Mesendoderm (in vitro differentiated cells): ENCODE measurements at regions not wholly inside any gene's neighbourhood (a gene's known extent, or its start where the extent isn't known, plus 50 kb on each side); places are given as distances from the start of the nearest gene placed in this dataset.

Source experiments
- DNase-seq: peaks from one replicate; pipeline ENCODE4 v3.0.0; 2013
- H2AK5ac ChIP-seq: 2 replicates; pipeline ENCODE4 v1.6.1; 2013; ENCODE audit warnings: low read length, inconsistent platforms
- H2BK120ac ChIP-seq: 2 replicates; pipeline ENCODE4 v1.6.1; 2013; ENCODE audit warnings: low read depth, mild to moderate bottlenecking, low read length, moderate library complexity, mixed read lengths
- H2BK15ac ChIP-seq: replicated peaks from 2 replicates; pipeline ENCODE4 v1.6.1; 2013; ENCODE audit warnings: low read depth, mild to moderate bottlenecking, moderate library complexity
- H2BK5ac ChIP-seq: 2 replicates; pipeline ENCODE4 v1.6.1; 2013; ENCODE audit warnings: low read length, inconsistent platforms
- H3K18ac ChIP-seq: 2 replicates; pipeline ENCODE4 v1.6.1; 2013; ENCODE audit warnings: mild to moderate bottlenecking, low read length, mixed read lengths
- H3K23ac ChIP-seq: one replicate; pipeline ENCODE4 v1.6.1; 2013; ENCODE audit warnings: low read length
- H3K27ac ChIP-seq: 2 replicates; pipeline ENCODE4 v1.5.1; 2013; ENCODE audit warnings: low read depth, mild to moderate bottlenecking, inconsistent platforms, low read length, moderate library complexity
- H3K27me3 ChIP-seq: 2 replicates; pipeline ENCODE4 v1.6.1; 2013; ENCODE audit warnings: low read length, control low read depth, mild to moderate bottlenecking, inconsistent platforms; ENCODE audit not compliant: insufficient read depth, poor library complexity
- H3K36me3 ChIP-seq: 2 replicates; pipeline ENCODE4 v1.6.1; 2013; ENCODE audit warnings: low read length, inconsistent platforms; ENCODE audit not compliant: control insufficient read depth, insufficient read depth
- H3K4ac ChIP-seq: one replicate; pipeline ENCODE4 v1.6.1; 2013; ENCODE audit warnings: low read depth, mild to moderate bottlenecking, low read length, moderate library complexity
- H3K4me1 ChIP-seq: 2 replicates; pipeline ENCODE4 v1.6.1; 2013; ENCODE audit warnings: low read depth, low read length, inconsistent platforms; ENCODE audit not compliant: control insufficient read depth
- H3K4me2 ChIP-seq: 2 replicates; pipeline ENCODE4 v1.6.1; 2013; ENCODE audit warnings: low read length
- H3K4me3 ChIP-seq: 2 replicates; pipeline ENCODE4 v1.5.1; 2013; ENCODE audit warnings: mild to moderate bottlenecking, low read length
- H3K56ac ChIP-seq: one replicate; pipeline ENCODE4 v1.6.1; 2013; ENCODE audit warnings: low read length
- H3K79me1 ChIP-seq: 2 replicates; pipeline ENCODE4 v1.6.1; 2013; ENCODE audit warnings: low read length, inconsistent platforms
- H3K79me2 ChIP-seq: 2 replicates; pipeline ENCODE4 v1.6.1; 2013; ENCODE audit warnings: mild to moderate bottlenecking, low read length; ENCODE audit not compliant: control insufficient read depth, insufficient read depth
- H3K9ac ChIP-seq: 2 replicates; pipeline ENCODE4 v1.6.1; 2013; ENCODE audit warnings: low read length, inconsistent platforms
- H4K5ac ChIP-seq: one replicate; pipeline ENCODE4 v1.6.1; 2013; ENCODE audit warnings: low read length
- H4K8ac ChIP-seq: one replicate; pipeline ENCODE4 v1.6.1; 2013; ENCODE audit warnings: low read depth, mild to moderate bottlenecking, control low read depth, low read length, moderate library complexity
- WGBS: extraction: QIAGEN DNeasy Blood & Tissue Kit; methylation state at CpG from one replicate; pipeline ENCODE4 v1.1.7; 2013; ENCODE audit warnings: low lambda C conversion rate, missing lambda C conversion rate; ENCODE audit not compliant: insufficient coverage; ENCODE audit errors: extremely low coverage; 5-methylcytosine and 5-hydroxymethylcytosine counted together

GRCh38 chr10:43963793-43964425, 315.2 kb upstream of the ZNF32 start:
- H2AK5ac ChIP-seq: no peak overlapping the region
- WGBS: no CpG with 5 or more reads among the region's 10 CpGs
- no peak overlapping the region for H3K18ac ChIP-seq
- no peaks in the 10 kb centered on the region for H3K79me1 ChIP-seq
- H3K4me3 ChIP-seq: no peak overlapping the region
- H3K4me2 ChIP-seq: no peak overlapping the region
- H2BK120ac ChIP-seq: no peak overlapping the region
- no peak for DNase-seq
- H3K4ac ChIP-seq: no peak overlapping the region
- no peak overlapping the region for H3K56ac ChIP-seq
- H2BK15ac ChIP-seq: no peak overlapping the region
- H3K27ac ChIP-seq: no peak overlapping the region
- no peaks in the 10 kb centered on the region for H3K79me2 ChIP-seq
- no peaks in the 10 kb centered on the region for H3K27me3 ChIP-seq
- H3K4me1 ChIP-seq: no peaks in the 10 kb centered on the region
- H4K8ac ChIP-seq: no peak overlapping the region
- H4K5ac ChIP-seq: no peak overlapping the region
- H3K36me3 ChIP-seq: no peaks in the 10 kb centered on the region
- H3K23ac ChIP-seq: no peak overlapping the region
- no peak overlapping the region for H2BK5ac ChIP-seq
- no peak overlapping the region for H3K9ac ChIP-seq

GRCh38 chr10:43963379-43963778, 314.7 kb upstream of the ZNF32 start:
- H2BK15ac ChIP-seq: no peak overlapping the region
- H3K27me3 ChIP-seq: no peaks in the 10 kb centered on the region
- H4K5ac ChIP-seq: no peak overlapping the region
- no peaks in the 10 kb centered on the region for H3K79me2 ChIP-seq
- no peak overlapping the region for H4K8ac ChIP-seq
- H3K4me1 ChIP-seq: no peaks in the 10 kb centered on the region
- no peak overlapping the region for H3K4me2 ChIP-seq
- no peak overlapping the region for H3K4me3 ChIP-seq
- no peaks in the 10 kb centered on the region for H3K36me3 ChIP-seq
- H3K18ac ChIP-seq: no peak overlapping the region
- no peak overlapping the region for H3K9ac ChIP-seq
- no CpG with 5 or more reads among the region's 2 CpGs for WGBS
- no peak overlapping the region for H2BK120ac ChIP-seq
- no peaks in the 10 kb centered on the region for H3K79me1 ChIP-seq
- DNase-seq: no peak
- no peak overlapping the region for H3K4ac ChIP-seq
- no peak overlapping the region for H3K23ac ChIP-seq
- no peak overlapping the region for H3K27ac ChIP-seq
- no peak overlapping the region for H2BK5ac ChIP-seq
- no peak overlapping the region for H3K56ac ChIP-seq
- no peak overlapping the region for H2AK5ac ChIP-seq

- no peaks in the 10 kb centered on the region for H3K79me1 ChIP-seq
- no peaks in the 10 kb centered on the region for H3K79me2 ChIP-seq
- no peak overlapping the region for H4K8ac ChIP-seq
- H3K4me2 ChIP-seq: no peak overlapping the region
- no peak for DNase-seq
- H3K36me3 ChIP-seq: no peaks in the 10 kb centered on the region
- H3K4me3 ChIP-seq: no peak overlapping the region
- WGBS: no CpG with 5 or more reads among the region's 11 CpGs
- H3K4me1 ChIP-seq: no peaks in the 10 kb centered on the region
- H2BK120ac ChIP-seq: no peak overlapping the region
- no peak overlapping the region for H2BK5ac ChIP-seq
- no peak overlapping the region for H3K23ac ChIP-seq
- no peak overlapping the region for H3K18ac ChIP-seq
- no peak overlapping the region for H4K5ac ChIP-seq
- H3K27ac ChIP-seq: no peak overlapping the region
- H2BK15ac ChIP-seq: no peak overlapping the region
- no peak overlapping the region for H3K9ac ChIP-seq
- no peaks in the 10 kb centered on the region for H3K27me3 ChIP-seq
- H3K4ac ChIP-seq: no peak overlapping the region
- H2AK5ac ChIP-seq: no peak overlapping the region
- no peak overlapping the region for H3K56ac ChIP-seq
Observed at GRCh38 chr10:43962346-43963191, 313.9 kb upstream of the ZNF32 start.

- no peak overlapping the region for H4K5ac ChIP-seq
- no CpG with 5 or more reads among the region's 15 CpGs for WGBS
- no peak for DNase-seq
- no peak overlapping the region for H3K9ac ChIP-seq
- no peak overlapping the region for H2BK5ac ChIP-seq
- H4K8ac ChIP-seq: no peak overlapping the region
- H3K36me3 ChIP-seq: no peaks in the 10 kb centered on the region
- H2BK120ac ChIP-seq: no peak overlapping the region
- no peaks in the 10 kb centered on the region for H3K79me1 ChIP-seq
- H3K4me3 ChIP-seq: no peak overlapping the region
- H2BK15ac ChIP-seq: no peak overlapping the region
- H3K56ac ChIP-seq: no peak overlapping the region
- H3K4me1 ChIP-seq: no peaks in the 10 kb centered on the region
- H2AK5ac ChIP-seq: no peak overlapping the region
- no peaks in the 10 kb centered on the region for H3K79me2 ChIP-seq
- no peak overlapping the region for H3K4ac ChIP-seq
- no peak overlapping the region for H3K27ac ChIP-seq
- H3K23ac ChIP-seq: no peak overlapping the region
- H3K18ac ChIP-seq: no peak overlapping the region
- no peak overlapping the region for H3K4me2 ChIP-seq
- H3K27me3 ChIP-seq: no peaks in the 10 kb centered on the region
Observed at GRCh38 chr10:43961523-43962345, 313.1 kb upstream of the ZNF32 start.

- Histone ChIP-seq H3K27ac (no peak overlapping the region), H2BK15ac (no peak overlapping the region), H2BK120ac (no peak overlapping the region), H3K27me3 (no peaks in the 10 kb centered on the region), H3K56ac (no peak overlapping the region), H3K79me2 (no peaks in the 10 kb centered on the region), H3K23ac (no peak overlapping the region), H3K4me1 (no peaks in the 10 kb centered on the region), H3K36me3 (no peaks in the 10 kb centered on the region), H3K4me3 (no peak overlapping the region), H3K79me1 (no peaks in the 10 kb centered on the region), H3K9ac (no peak overlapping the region), H3K18ac (no peak overlapping the region), H4K8ac (no peak overlapping the region), H3K4ac (no peak overlapping the region), H2AK5ac (no peak overlapping the region), H4K5ac (no peak overlapping the region), H3K4me2 (no peak overlapping the region), H2BK5ac (no peak overlapping the region)
- no CpG with 5 or more reads among the region's 4 CpGs for WGBS
- no peak for DNase-seq
Observed at GRCh38 chr10:43960981-43961380, 312.3 kb upstream of the ZNF32 start.
